GM23338 (cell line): ENCODE measurements at regions not wholly inside any gene's neighbourhood (a gene's known extent, or its start where the extent isn't known, plus 50 kb on each side); places are given as distances from the start of the nearest gene placed in this dataset.

ENCODE experiments used
- CREB1 ChIP-seq: fragments of 250-450 bp; sonication (Bioruptor Pico); IDR thresholded peaks from 2 replicates; pipeline ENCODE4 v1.5.0; 2020; ENCODE audit warnings: low read depth, mild to moderate bottlenecking, moderate library complexity
- CTCF ChIP-seq, 2 experiments: fragments of 200-600 bp in 1 of 2; sonication (generic) in 1 of 2; conservative IDR thresholded peaks; 2 replicates each; pipeline versions ENCODE4 v1.5.1 to v1.6.1; 2016 to 2017; ENCODE audit warnings: antibody characterized with exemption in 2 of 2, low read depth in 2 of 2, mild to moderate bottlenecking in 2 of 2, moderate library complexity in 1 of 2
- EZH2 ChIP-seq: fragments of 200-600 bp; sonication (generic); IDR thresholded peaks from one replicate; pipeline ENCODE4 v1.8.0; 2017; ENCODE audit warnings: antibody characterized with exemption, mild to moderate bottlenecking, low read depth; ENCODE audit not compliant: unreplicated experiment
- EZH2phosphoT487 ChIP-seq: fragments of 200-600 bp; sonication (generic); IDR thresholded peaks from one replicate; pipeline ENCODE4 v1.8.1; 2018; ENCODE audit warnings: antibody characterized with exemption; ENCODE audit not compliant: unreplicated experiment
- NANOG ChIP-seq: IDR thresholded peaks from 2 replicates; pipeline ENCODE4 v1.6.1; 2016; ENCODE audit warnings: antibody characterized with exemption, borderline replicate concordance
- POLR2AphosphoS5 ChIP-seq: IDR thresholded peaks from 2 replicates; pipeline ENCODE4 v1.6.1; 2016; ENCODE audit warnings: antibody characterized with exemption, low read depth
- REST ChIP-seq: IDR thresholded peaks from one replicate; pipeline ENCODE4 v1.6.1; 2018; ENCODE audit warnings: antibody characterized with exemption; ENCODE audit not compliant: unreplicated experiment

GRCh38 chr9:121564504-121565260 lies 65.0 kb upstream of the GGTA1 start:
- TF ChIP-seq CTCF (conservative IDR thresholded peaks at IDR 0.05; ENCODE audit: low read depth in 2 of 2) = no peak
- no peak for TF ChIP-seq REST
- TF ChIP-seq CREB1 (CRISPR knock-in tag) = no peak
- TF ChIP-seq NANOG = no peak
- TF ChIP-seq POLR2AphosphoS5 = no peak
- no peak for TF ChIP-seq EZH2
- TF ChIP-seq EZH2phosphoT487 = no peak
